Panc1 (cell line): ENCODE measurements at regions not wholly inside any gene's neighbourhood (a gene's known extent, or its start where the extent isn't known, plus 50 kb on each side); places are given as distances from the start of the nearest gene placed in this dataset.

ENCODE experiments used
- ATAC-seq: fragments of 200-7000 bp; cut with Tn5 transposase; 2 replicates; pipeline ENCODE4 v1.9.1; 2020; ENCODE audit warnings: mild to moderate bottlenecking, moderate library complexity
- BruUV-seq: library from RNA; stranded (reverse); fragments of 400-500 nt; replicated peaks from 2 replicates; lab custom pipeline; 2021; lab: Mats Ljungman, UMichigan
- CTCF ChIA-PET: fragments of 300-600 bp; sonication (Branson Sonifier 250); formaldehyde crosslinking; loops from one replicate; lab custom pipeline; 2022; ENCODE audit warnings: antibody characterized with exemption; lab: Charles Lee
- POLR2A ChIA-PET: fragments of 300-600 bp; sonication (Branson Sonifier 250); formaldehyde crosslinking; loops from one replicate; lab custom pipeline; 2022; ENCODE audit warnings: antibody characterized with exemption; lab: Charles Lee
- DNase-seq: peaks from one replicate; pipeline ENCODE4 v3.0.0-alpha.2; 2010; ENCODE audit warnings: low read depth, low spot score
- H3K27ac ChIP-seq: 2 replicates; pipeline ENCODE4 v1.5.1; 2011; ENCODE audit warnings: mild to moderate bottlenecking, low read length, inconsistent platforms
- H3K27me3 ChIP-seq: fragments of 200-500 bp; sonication (Bioruptor generic); 2 replicates; pipeline ENCODE4 v1.6.0; 2014; ENCODE audit warnings: low read length, inconsistent platforms; ENCODE audit not compliant: control insufficient read depth, insufficient read depth
- H3K36me3 ChIP-seq: fragments of 200-500 bp; sonication (Bioruptor generic); 2 replicates; pipeline ENCODE4 v1.5.1; 2014; ENCODE audit warnings: inconsistent platforms, mild to moderate bottlenecking, low read length, moderate library complexity; ENCODE audit not compliant: control insufficient read depth, insufficient read depth
- H3K4me1 ChIP-seq: 2 replicates; pipeline ENCODE4 v1.5.1; 2011; ENCODE audit warnings: inconsistent platforms, mild to moderate bottlenecking, low read length, moderate library complexity; ENCODE audit not compliant: control insufficient read depth, insufficient read depth
- H3K4me3 ChIP-seq, 2 experiments: 2 replicates each; pipeline ENCODE4 v1.5.1; 2011 to 2012; ENCODE audit warnings: low read depth in 2 of 2, low read length in 2 of 2, mild to moderate bottlenecking in 2 of 2, inconsistent platforms in 1 of 2, moderate library complexity in 1 of 2
- H3K9me3 ChIP-seq: fragments of 200-500 bp; sonication (Bioruptor generic); 2 replicates; pipeline ENCODE4 v1.5.1; 2014; ENCODE audit warnings: low read depth, mild to moderate bottlenecking, inconsistent platforms, low read length, moderate library complexity; ENCODE audit not compliant: control insufficient read depth, insufficient read depth
- CTCF ChIP-seq: fragments of 450-650 bp; IDR thresholded peaks from 2 replicates; pipeline ENCODE4 v1.5.1; 2017; ENCODE audit warnings: mild to moderate bottlenecking
- POLR2AphosphoS5 ChIP-seq: IDR thresholded peaks from 2 replicates; pipeline ENCODE4 v1.6.1; 2012; ENCODE audit warnings: mild to moderate bottlenecking, low read depth, low read length, moderate library complexity
- SIN3A ChIP-seq: IDR thresholded peaks from 2 replicates; pipeline ENCODE4 v1.6.1; 2012; ENCODE audit warnings: low read depth, mild to moderate bottlenecking, low read length, moderate library complexity, borderline replicate concordance; ENCODE audit not compliant: insufficient read depth
- TCF7L2 ChIP-seq: IDR thresholded peaks from 2 replicates; pipeline ENCODE4 v1.6.1; 2011; ENCODE audit warnings: mild to moderate bottlenecking, low read depth, low read length, inconsistent platforms
- in situ Hi-C: cut with HindIII; loops from 2 replicates; pipeline ENCODE4 v1.10.0; 2016; ENCODE audit warnings: low sequenced_read_pairs, low pct_unique_long_range_greater_than_20kb
- intact Hi-C: fragments of 100-400 bp; cut with micrococcal nuclease; formaldehyde crosslinking; loops from one replicate; pipeline ENCODE4 v1.10.0; 2022; ENCODE audit not compliant: unreplicated experiment
- TF ChIP-seq, protein P1 (sequence below), 2 experiments: IDR thresholded peaks; 2 replicates each; pipeline ENCODE4 v1.6.1; 2011 to 2012; ENCODE audit warnings: low read depth in 2 of 2, control low read depth in 1 of 2, low read length in 1 of 2, mild to moderate bottlenecking in 1 of 2, moderate library complexity in 1 of 2; ENCODE audit not compliant: insufficient read depth in 1 of 2

GRCh38 chr2:156005531-156005930 is 327.0 kb downstream of the NR4A2 start:
- no peak overlapping the region for H3K27ac ChIP-seq
- ATAC-seq: no peak
- intact Hi-C loops: no loop called here
- no peak for TF ChIP-seq POLR2AphosphoS5
- TF ChIP-seq CTCF: no peak
- no peak for TF ChIP-seq TCF7L2
- no peak for TF ChIP-seq SIN3A
- TF ChIP-seq, protein P1, sequence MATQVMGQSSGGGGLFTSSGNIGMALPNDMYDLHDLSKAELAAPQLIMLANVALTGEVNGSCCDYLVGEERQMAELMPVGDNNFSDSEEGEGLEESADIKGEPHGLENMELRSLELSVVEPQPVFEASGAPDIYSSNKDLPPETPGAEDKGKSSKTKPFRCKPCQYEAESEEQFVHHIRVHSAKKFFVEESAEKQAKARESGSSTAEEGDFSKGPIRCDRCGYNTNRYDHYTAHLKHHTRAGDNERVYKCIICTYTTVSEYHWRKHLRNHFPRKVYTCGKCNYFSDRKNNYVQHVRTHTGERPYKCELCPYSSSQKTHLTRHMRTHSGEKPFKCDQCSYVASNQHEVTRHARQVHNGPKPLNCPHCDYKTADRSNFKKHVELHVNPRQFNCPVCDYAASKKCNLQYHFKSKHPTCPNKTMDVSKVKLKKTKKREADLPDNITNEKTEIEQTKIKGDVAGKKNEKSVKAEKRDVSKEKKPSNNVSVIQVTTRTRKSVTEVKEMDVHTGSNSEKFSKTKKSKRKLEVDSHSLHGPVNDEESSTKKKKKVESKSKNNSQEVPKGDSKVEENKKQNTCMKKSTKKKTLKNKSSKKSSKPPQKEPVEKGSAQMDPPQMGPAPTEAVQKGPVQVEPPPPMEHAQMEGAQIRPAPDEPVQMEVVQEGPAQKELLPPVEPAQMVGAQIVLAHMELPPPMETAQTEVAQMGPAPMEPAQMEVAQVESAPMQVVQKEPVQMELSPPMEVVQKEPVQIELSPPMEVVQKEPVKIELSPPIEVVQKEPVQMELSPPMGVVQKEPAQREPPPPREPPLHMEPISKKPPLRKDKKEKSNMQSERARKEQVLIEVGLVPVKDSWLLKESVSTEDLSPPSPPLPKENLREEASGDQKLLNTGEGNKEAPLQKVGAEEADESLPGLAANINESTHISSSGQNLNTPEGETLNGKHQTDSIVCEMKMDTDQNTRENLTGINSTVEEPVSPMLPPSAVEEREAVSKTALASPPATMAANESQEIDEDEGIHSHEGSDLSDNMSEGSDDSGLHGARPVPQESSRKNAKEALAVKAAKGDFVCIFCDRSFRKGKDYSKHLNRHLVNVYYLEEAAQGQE (IDR thresholded peaks at IDR 0.05; ENCODE audit: insufficient read depth in 1 of 2, low read depth in 2 of 2, low read length in 1 of 2): no peak
- H3K27me3 ChIP-seq: no peaks in the 10 kb centered on the region
- no peak overlapping the region for H3K4me3 ChIP-seq
- ChIA-PET POLR2A (no interaction called here), CTCF (no interaction called here)
- H3K36me3 ChIP-seq: no peaks in the 10 kb centered on the region
- in situ Hi-C loops: no loop called here
- no TSS peak for BruUV-seq
- no peak for DNase-seq
- 0 out of 2 replicates have a peak, but pooled peaks cover 3% of the 10 kb centered on the region for H3K9me3 ChIP-seq
- H3K4me1 ChIP-seq: no peaks in the 10 kb centered on the region

- no peak for TF ChIP-seq POLR2AphosphoS5
- TF ChIP-seq TCF7L2: no peak
- TF ChIP-seq, protein P1 (IDR thresholded peaks at IDR 0.05; ENCODE audit: insufficient read depth in 1 of 2, low read depth in 2 of 2, low read length in 1 of 2): no peak
- TF ChIP-seq CTCF: no peak
- no peak for TF ChIP-seq SIN3A
- Histone ChIP-seq H3K9me3 (0 out of 2 replicates have a peak, but pooled peaks cover 3% of the 10 kb centered on the region), H3K4me3 (no peak overlapping the region), H3K4me1 (no peaks in the 10 kb centered on the region), H3K36me3 (no peaks in the 10 kb centered on the region), H3K27me3 (no peaks in the 10 kb centered on the region), H3K27ac (no peak overlapping the region)
- in situ Hi-C loops: no loop called here
- no peak for DNase-seq
- BruUV-seq: no TSS peak
- CTCF ChIA-PET: interaction anchor here (0.6 kb wide), 1 partner anchor 609 kb away, joined by 3 read pairs; no protein-coding TSS in a partner anchor
- ATAC-seq: no peak
- POLR2A ChIA-PET: no interaction called here
- intact Hi-C loops: no loop called here
Observed at GRCh38 chr2:156004459-156004858, 328.1 kb downstream of the NR4A2 start.
